ENCODE measurements at regions not wholly inside any gene's neighbourhood (a gene's known extent, or its start where the extent isn't known, plus 50 kb on each side); places are given as distances from the start of the nearest gene placed in this dataset.

- Histone ChIP-seq H3K27ac (ENCODE audit: poor library complexity, severe bottlenecking) (no peak overlapping the region), H3K4me1 (ENCODE audit: insufficient read depth, poor library complexity, severe bottlenecking) (no peaks in the 10 kb centered on the region), H3K9me3 (ENCODE audit: severe bottlenecking) (no peaks in the 10 kb centered on the region), H3K27me3 (ENCODE audit: insufficient read depth, poor library complexity, severe bottlenecking) (no peaks in the 10 kb centered on the region), H3K36me3 (ENCODE audit: low read depth) (no peaks in the 10 kb centered on the region), H3K4me3 (ENCODE audit: severe bottlenecking) (no peak overlapping the region)
- DNase-seq (ENCODE audit: low spot score) (no peak), ATAC-seq (ENCODE audit: low read depth) (no peak)
- TF ChIP-seq CTCF (IDR thresholded peaks at IDR 0.05; ENCODE audit: poor library complexity, severe bottlenecking): no peak
Observed at GRCh38 chr6:167428664-167429333, 103.9 kb downstream of the TTLL2 start.

- H3K4me3 ChIP-seq (ENCODE audit: severe bottlenecking): no peak overlapping the region
- no peak overlapping the region for H3K27ac ChIP-seq (ENCODE audit: poor library complexity, severe bottlenecking)
- no peaks in the 10 kb centered on the region for H3K9me3 ChIP-seq (ENCODE audit: severe bottlenecking)
- H3K27me3 ChIP-seq (ENCODE audit: insufficient read depth, poor library complexity, severe bottlenecking): no peaks in the 10 kb centered on the region
- no peaks in the 10 kb centered on the region for H3K4me1 ChIP-seq (ENCODE audit: insufficient read depth, poor library complexity, severe bottlenecking)
- DNase-seq (ENCODE audit: low spot score): no peak
- H3K36me3 ChIP-seq (ENCODE audit: low read depth): no peaks in the 10 kb centered on the region
- TF ChIP-seq CTCF (IDR thresholded peaks at IDR 0.05; ENCODE audit: poor library complexity, severe bottlenecking): no peak
- ATAC-seq (ENCODE audit: low read depth): no peak
Observed at GRCh38 chr6:167429353-167429752, 104.5 kb downstream of the TTLL2 start.

- Histone ChIP-seq H3K4me3 (ENCODE audit: severe bottlenecking) (no peak overlapping the region), H3K4me1 (ENCODE audit: insufficient read depth, poor library complexity, severe bottlenecking) (no peaks in the 10 kb centered on the region), H3K36me3 (ENCODE audit: low read depth) (no peaks in the 10 kb centered on the region), H3K27ac (ENCODE audit: poor library complexity, severe bottlenecking) (no peak overlapping the region), H3K9me3 (ENCODE audit: severe bottlenecking) (no peaks in the 10 kb centered on the region), H3K27me3 (ENCODE audit: insufficient read depth, poor library complexity, severe bottlenecking) (no peaks in the 10 kb centered on the region)
- DNase-seq (ENCODE audit: low spot score) (no peak), ATAC-seq (ENCODE audit: low read depth) (no peak)
- TF ChIP-seq CTCF (IDR thresholded peaks at IDR 0.05; ENCODE audit: poor library complexity, severe bottlenecking): no peak
Observed at GRCh38 chr6:167435209-167435728, 110.4 kb downstream of the TTLL2 start.

GRCh38 chr6:167437888-167438484 is 113.1 kb downstream of the TTLL2 start:
- no peaks in the 10 kb centered on the region for H3K36me3 ChIP-seq (ENCODE audit: low read depth)
- H3K4me3 ChIP-seq (ENCODE audit: severe bottlenecking): no peak overlapping the region
- TF ChIP-seq CTCF (IDR thresholded peaks at IDR 0.05; ENCODE audit: poor library complexity, severe bottlenecking): no peak
- H3K9me3 ChIP-seq (ENCODE audit: severe bottlenecking): no peaks in the 10 kb centered on the region
- no peak for DNase-seq (ENCODE audit: low spot score)
- peaks cover 7% of the 10 kb centered on the region for H3K27me3 ChIP-seq (ENCODE audit: insufficient read depth, poor library complexity, severe bottlenecking)
- no peak for ATAC-seq (ENCODE audit: low read depth)
- H3K4me1 ChIP-seq (ENCODE audit: insufficient read depth, poor library complexity, severe bottlenecking): no peaks in the 10 kb centered on the region
- no peak overlapping the region for H3K27ac ChIP-seq (ENCODE audit: poor library complexity, severe bottlenecking)

- ATAC-seq (ENCODE audit: low read depth) (no peak), DNase-seq (ENCODE audit: low spot score) (no peak)
- no peak overlapping the region for H3K4me3 ChIP-seq (ENCODE audit: severe bottlenecking)
- H3K9me3 ChIP-seq (ENCODE audit: severe bottlenecking): no peaks in the 10 kb centered on the region
- H3K36me3 ChIP-seq (ENCODE audit: low read depth): no peaks in the 10 kb centered on the region
- H3K27ac ChIP-seq (ENCODE audit: poor library complexity, severe bottlenecking): no peak overlapping the region
- H3K4me1 ChIP-seq (ENCODE audit: insufficient read depth, poor library complexity, severe bottlenecking): no peaks in the 10 kb centered on the region
- peaks cover 8% of the 10 kb centered on the region for H3K27me3 ChIP-seq (ENCODE audit: insufficient read depth, poor library complexity, severe bottlenecking)
- TF ChIP-seq CTCF (IDR thresholded peaks at IDR 0.05; ENCODE audit: poor library complexity, severe bottlenecking): no peak
Observed at GRCh38 chr6:167441715-167442206, 116.9 kb downstream of the TTLL2 start.

Measured in RWPE2 (cell line).